GM12872 (cell line): ENCODE measurements at regions not wholly inside any gene's neighbourhood (a gene's known extent, or its start where the extent isn't known, plus 50 kb on each side); places are given as distances from the start of the nearest gene placed in this dataset.

Source experiments
- CTCF ChIP-seq: IDR thresholded peaks from 3 replicates; pipeline ENCODE4 v1.5.1; 2011; ENCODE audit warnings: low read depth, mild to moderate bottlenecking, low read length, moderate library complexity; ENCODE audit not compliant: insufficient read depth

- no peak for TF ChIP-seq CTCF
These were observed 102.5 kb downstream of the KCNA4 start for GRCh38 chr11:29914203-29914930.

GRCh38 chr11:29913352-29913751 is 103.5 kb downstream of the KCNA4 start:
- TF ChIP-seq CTCF = no peak

- TF ChIP-seq CTCF = no peak
These were observed 116.4 kb downstream of the KCNA4 start for GRCh38 chr11:29900382-29900781.

- TF ChIP-seq CTCF = no peak
These were observed 137.3 kb downstream of the KCNA4 start for GRCh38 chr11:29879560-29879959.

GRCh38 chr11:29876192-29876591 is 140.6 kb downstream of the KCNA4 start:
- TF ChIP-seq CTCF = no peak

GRCh38 chr11:29847219-29847618 is 169.6 kb downstream of the KCNA4 start:
- TF ChIP-seq CTCF = no peak

GRCh38 chr11:29844701-29845379 is 172.0 kb downstream of the KCNA4 start:
- TF ChIP-seq CTCF = no peak
